HEK293 (cell line): ENCODE measurements at regions not wholly inside any gene's neighbourhood (a gene's known extent, or its start where the extent isn't known, plus 50 kb on each side); places are given as distances from the start of the nearest gene placed in this dataset.

Experiments used
- CTCF ChIA-PET: fragments of 350-600 bp; formaldehyde crosslinking; extraction: SDS; loops from one replicate; lab custom pipeline; 2021; ENCODE audit warnings: antibody characterized with exemption; lab: Yijun Ruan, JAX
- POLR2A ChIA-PET: fragments of 300-600 bp; formaldehyde crosslinking; extraction: SDS; loops from one replicate; lab custom pipeline; 2020; ENCODE audit warnings: antibody characterized with exemption, inconsistent platforms; lab: Yijun Ruan, JAX
- H3K27ac ChIP-seq: fragments of 200-500 bp; sonication (Bioruptor generic); 2 replicates; pipeline ENCODE4 v1.5.1; 2014; ENCODE audit warnings: low read depth, low read length, control low read depth, inconsistent platforms; ENCODE audit errors: extremely low read depth
- H3K36me3 ChIP-seq, 2 experiments: fragments of 200-500 bp in 1 of 2; sonication (Bioruptor generic) in 1 of 2; 1 replicate in 1 of 2; 2 replicates in 1 of 2; pipeline ENCODE4 v1.5.1; 2014 to 2017; ENCODE audit warnings: inconsistent platforms in 2 of 2, low read length in 2 of 2; ENCODE audit not compliant: control insufficient read depth in 2 of 2, insufficient read depth in 1 of 2
- H3K4me1 ChIP-seq: fragments of 200-500 bp; sonication (Bioruptor generic); 2 replicates; pipeline ENCODE4 v1.5.1; 2014; ENCODE audit warnings: mild to moderate bottlenecking, low read length, inconsistent platforms; ENCODE audit not compliant: control insufficient read depth, insufficient read depth
- H3K4me3 ChIP-seq: 2 replicates; pipeline ENCODE4 v1.5.1; 2011; ENCODE audit warnings: low read depth, mild to moderate bottlenecking, control low read depth, low read length, moderate library complexity
- H3K9me3 ChIP-seq: fragments of 200-500 bp; sonication (Bioruptor generic); 2 replicates; pipeline ENCODE4 v1.5.1; 2014; ENCODE audit warnings: low read depth, low read length, inconsistent platforms; ENCODE audit not compliant: control insufficient read depth, insufficient read depth
- GLIS1 ChIP-seq: fragments of 450-650 bp; formaldehyde crosslinking; IDR thresholded peaks from 2 replicates; pipeline ENCODE4 v1.5.1; 2016; ENCODE audit warnings: missing biosample characterization, missing genetic modification characterization
- HIC1 ChIP-seq: fragments of 450-650 bp; formaldehyde crosslinking; IDR thresholded peaks from 2 replicates; pipeline ENCODE4 v1.5.1; 2016; ENCODE audit warnings: missing biosample characterization, missing genetic modification characterization
- SP3 ChIP-seq: fragments of 450-650 bp; formaldehyde crosslinking; IDR thresholded peaks from 2 replicates; pipeline ENCODE4 v1.5.1; 2016; ENCODE audit warnings: missing biosample characterization, missing genetic modification characterization
- ZBTB17 ChIP-seq: fragments of 450-650 bp; formaldehyde crosslinking; IDR thresholded peaks from 2 replicates; pipeline ENCODE4 v1.5.1; 2016; ENCODE audit warnings: missing biosample characterization, missing genetic modification characterization
- ZNF133 ChIP-seq: fragments of 450-650 bp; formaldehyde crosslinking; IDR thresholded peaks from 2 replicates; pipeline ENCODE4 v1.5.1; 2016; ENCODE audit warnings: missing biosample characterization, missing genetic modification characterization
- ZNF175 ChIP-seq: fragments of 450-650 bp; formaldehyde crosslinking; IDR thresholded peaks from 2 replicates; pipeline ENCODE4 v1.5.1; 2016; ENCODE audit warnings: missing biosample characterization, missing genetic modification characterization
- ZNF274 ChIP-seq, 2 experiments: fragments of 200-500 bp in 1 of 2; fragments of 450-650 bp in 1 of 2; sonication (Bioruptor generic) in 1 of 2; formaldehyde crosslinking in 1 of 2; IDR thresholded peaks; 2 replicates each; pipeline versions ENCODE4 v1.5.1 to v1.6.1; 2014 to 2016; ENCODE audit warnings: borderline replicate concordance in 1 of 2, inconsistent platforms in 1 of 2, low read length in 1 of 2, missing biosample characterization in 1 of 2, missing genetic modification characterization in 1 of 2
- ZNF280C ChIP-seq: fragments of 450-650 bp; formaldehyde crosslinking; IDR thresholded peaks from 2 replicates; pipeline ENCODE4 v1.5.1; 2016; ENCODE audit warnings: missing biosample characterization, missing genetic modification characterization
- ZNF280D ChIP-seq: fragments of 450-650 bp; formaldehyde crosslinking; IDR thresholded peaks from 2 replicates; pipeline ENCODE4 v1.5.1; 2016; ENCODE audit warnings: missing biosample characterization, missing genetic modification characterization
- ZNF530 ChIP-seq: fragments of 450-650 bp; formaldehyde crosslinking; IDR thresholded peaks from 2 replicates; pipeline ENCODE4 v1.5.1; 2016; ENCODE audit warnings: low read depth, missing biosample characterization, missing genetic modification characterization
- ZNF555 ChIP-seq: fragments of 450-650 bp; formaldehyde crosslinking; conservative IDR thresholded peaks from 2 replicates; pipeline ENCODE4 v1.5.1; 2017; ENCODE audit warnings: missing biosample characterization, mild to moderate bottlenecking, missing genetic modification characterization, inconsistent platforms
- ZNF558 ChIP-seq: fragments of 450-650 bp; formaldehyde crosslinking; IDR thresholded peaks from 2 replicates; pipeline ENCODE4 v1.5.1; 2016; ENCODE audit warnings: missing biosample characterization, missing genetic modification characterization
- ZNF561 ChIP-seq: fragments of 450-650 bp; IDR thresholded peaks from 2 replicates; pipeline ENCODE4 v1.5.1; 2018; ENCODE audit warnings: missing biosample characterization, missing genetic modification characterization, borderline replicate concordance
- ZNF585B ChIP-seq: fragments of 450-650 bp; formaldehyde crosslinking; IDR thresholded peaks from 2 replicates; pipeline ENCODE4 v1.5.1; 2016; ENCODE audit warnings: missing biosample characterization, missing genetic modification characterization
- ZNF639 ChIP-seq: fragments of 450-650 bp; formaldehyde crosslinking; IDR thresholded peaks from 2 replicates; pipeline ENCODE4 v1.5.1; 2016; ENCODE audit warnings: missing biosample characterization, missing genetic modification characterization
- ZNF658 ChIP-seq: fragments of 450-650 bp; formaldehyde crosslinking; IDR thresholded peaks from 2 replicates; pipeline ENCODE4; 2016; ENCODE audit warnings: missing biosample characterization, missing genetic modification characterization
- ZNF843 ChIP-seq: fragments of 450-650 bp; formaldehyde crosslinking; IDR thresholded peaks from 2 replicates; pipeline ENCODE4 v1.5.1; 2016; ENCODE audit warnings: missing biosample characterization, missing genetic modification characterization

GRCh38 chr6:128767705-128768104 lies 115.2 kb upstream of the LAMA2 start:
- ChIA-PET POLR2A (no interaction called here), CTCF (no interaction called here)
- no peaks in the 10 kb centered on the region for H3K36me3 ChIP-seq
- no peak for TF ChIP-seq ZNF175
- no peak for TF ChIP-seq GLIS1 (tag by site-specific recombination)
- TF ChIP-seq ZNF280C (tag by site-specific recombination) = no peak
- no peak for TF ChIP-seq ZNF274 (IDR thresholded peaks at IDR 0.05; ENCODE audit: low read length)
- no peak for TF ChIP-seq ZNF274 (tag by site-specific recombination; IDR thresholded peaks at IDR 0.05; ENCODE audit: borderline replicate concordance)
- TF ChIP-seq ZNF658 (tag by site-specific recombination) = no peak
- TF ChIP-seq SP3 (tag by site-specific recombination) = no peak
- TF ChIP-seq ZNF558 = no peak
- no peak for TF ChIP-seq ZNF133 (tag by site-specific recombination)
- TF ChIP-seq HIC1 (tag by site-specific recombination) = no peak
- TF ChIP-seq ZBTB17 (tag by site-specific recombination) = no peak
- no peak for TF ChIP-seq ZNF585B
- TF ChIP-seq ZNF561 (tag by site-specific recombination) = no peak
- TF ChIP-seq ZNF555 (tag by site-specific recombination) = no peak
- no peak for TF ChIP-seq ZNF530 (tag by site-specific recombination)
- no peak for TF ChIP-seq ZNF639 (tag by site-specific recombination)
- TF ChIP-seq, all 188 proteins: peak for 0
- Histone ChIP-seq H3K4me3 (no peak overlapping the region), H3K27ac (no peak overlapping the region), H3K4me1 (no peaks in the 10 kb centered on the region), H3K9me3 (no peaks in the 10 kb centered on the region)

GRCh38 chr6:128767150-128767549 lies 115.8 kb upstream of the LAMA2 start:
- POLR2A ChIA-PET = interaction anchor here (0.5 kb wide), 1 partner anchor 69 kb away, joined by 4 read pairs; no protein-coding TSS in a partner anchor
- TF ChIP-seq ZNF280D (tag by site-specific recombination) (no peak), ZNF843 (tag by site-specific recombination) (no peak)
- TF ChIP-seq, all 188 proteins: peak for 0
- no peaks in the 10 kb centered on the region for H3K36me3 ChIP-seq
- CTCF ChIA-PET = interaction anchor here (0.6 kb wide), 1 partner anchor 573 kb away, joined by 5 read pairs; no protein-coding TSS in a partner anchor
- no peaks in the 10 kb centered on the region for H3K9me3 ChIP-seq
- no peak overlapping the region for H3K4me3 ChIP-seq
- H3K27ac ChIP-seq = no peak overlapping the region
- no peaks in the 10 kb centered on the region for H3K4me1 ChIP-seq
